Fibroblast of upper back skin (primary cell): ENCODE measurements at regions not wholly inside any gene's neighbourhood (a gene's known extent, or its start where the extent isn't known, plus 50 kb on each side); places are given as distances from the start of the nearest gene placed in this dataset.
A peak's percentile ranks its signal among the peaks of the same experiment; 100 is the strongest.
"Not testable (repeated sequence)": the region's sequence is repeated elsewhere in the genome, so short reads cannot be mapped to it uniquely, and the experiment has no call there.

ENCODE experiments used
- DNase-seq: peaks from one replicate; pipeline ENCODE4 v3.0.0-alpha.2; 2013

GRCh38 chr3:106276151-106276550 lies 407.3 kb upstream of the CBLB start:
- peak; percentile 14 for DNase-seq

- DNase-seq = no peak
Measured at GRCh38 chr3:106276755-106277612, 408.2 kb upstream of the CBLB start.

GRCh38 chr3:106277731-106278130 lies 408.9 kb upstream of the CBLB start:
- no peak for DNase-seq

GRCh38 chr3:106281221-106281620 lies 412.4 kb upstream of the CBLB start:
- peak; percentile 77 for DNase-seq

- DNase-seq = peak; percentile 20
Measured at GRCh38 chr3:106282943-106283342, 414.1 kb upstream of the CBLB start.

- peak; percentile 72 for DNase-seq
Measured at GRCh38 chr3:106288781-106289180, 420.0 kb upstream of the CBLB start.

GRCh38 chr3:106290304-106290997 lies 421.6 kb upstream of the CBLB start:
- DNase-seq = no peak

- DNase-seq = no peak
Measured at GRCh38 chr3:106293161-106293560, 424.3 kb upstream of the CBLB start.

GRCh38 chr3:106294121-106294520 lies 425.3 kb upstream of the CBLB start:
- DNase-seq = no peak

- no peak for DNase-seq
Measured at GRCh38 chr3:106296062-106296461, 427.2 kb upstream of the CBLB start.

GRCh38 chr3:106299300-106300098 lies 430.7 kb upstream of the CBLB start:
- DNase-seq = peak; percentile 41

- no peak for DNase-seq
Measured at GRCh38 chr3:106302451-106303221, 433.8 kb upstream of the CBLB start.

GRCh38 chr3:106303766-106304165 lies 435.0 kb upstream of the CBLB start:
- no peak for DNase-seq

- no peak for DNase-seq
Measured at GRCh38 chr3:106305127-106305526, 436.3 kb upstream of the CBLB start.

GRCh38 chr3:106305882-106306435 lies 437.1 kb upstream of the CBLB start:
- DNase-seq = peak; percentile 93

- DNase-seq = no peak
Measured at GRCh38 chr3:106309274-106309673, 440.5 kb upstream of the CBLB start.

- DNase-seq = not testable (repeated sequence)
Measured at GRCh38 chr3:106309798-106310197, 441.0 kb upstream of the CBLB start.

- DNase-seq = no peak
Measured at GRCh38 chr3:106317141-106318055, 448.6 kb upstream of the CBLB start.

- DNase-seq = not testable (repeated sequence)
Measured at GRCh38 chr3:106321438-106321837, 452.6 kb upstream of the CBLB start.

- DNase-seq = no peak
Measured at GRCh38 chr3:106323586-106323985, 454.8 kb upstream of the CBLB start.
